ENCODE measurements at regions not wholly inside any gene's neighbourhood (a gene's known extent, or its start where the extent isn't known, plus 50 kb on each side); places are given as distances from the start of the nearest gene placed in this dataset.

- CTCF ChIA-PET = no interaction called here
- DNase-seq (ENCODE audit: low spot score) = peak; percentile 82
- no peaks in the 10 kb centered on the region for H3K36me3 ChIP-seq (ENCODE audit: insufficient read depth, low read length, poor library complexity, severe bottlenecking)
- H3K9me3 ChIP-seq (ENCODE audit: low read depth, low read length, poor library complexity, severe bottlenecking) = no peaks in the 10 kb centered on the region
- H3K27me3 ChIP-seq (replicated peaks; ENCODE audit: insufficient read depth, low read depth, low read length, poor library complexity) = no peaks in the 10 kb centered on the region
- POLR2A ChIA-PET (ENCODE audit: low non-redundant PET) = no interaction called here
- peaks cover 29% of the 10 kb centered on the region for H3K4me1 ChIP-seq (ENCODE audit: insufficient read depth, low read length, poor library complexity, severe bottlenecking)
- intact Hi-C loops (cut with micrococcal nuclease; ENCODE audit: unreplicated experiment) = loop anchor here (2.0 to 10.0 kb wide), 6 partner anchors 185 to 1972 kb away; no protein-coding TSS in a partner anchor
- H3K27ac ChIP-seq (ENCODE audit: low read depth, low read length, poor library complexity, severe bottlenecking) = peak overlapping the region; percentile 24
- TF ChIP-seq CTCF (conservative IDR thresholded peaks at IDR 0.05; ENCODE audit: low read depth, low read length) (peak; percentile 70), EZH2 (IDR thresholded peaks at IDR 0.05; ENCODE audit: borderline replicate concordance, low read depth, low read length, poor library complexity, severe bottlenecking) (no peak)
- no TSS peak for BruUV-seq (replicated peaks)
- no peak overlapping the region for H3K4me3 ChIP-seq (ENCODE audit: low read depth, low read length, poor library complexity, severe bottlenecking)
These were observed 141.0 kb upstream of the FAM47C start for GRCh38 chrX:36867143-36867542.

GRCh38 chrX:36868592-36868991 lies 139.6 kb upstream of the FAM47C start:
- CTCF ChIA-PET = no interaction called here
- Histone ChIP-seq H3K4me3 (ENCODE audit: low read depth, low read length, poor library complexity, severe bottlenecking) (no peak overlapping the region), H3K27ac (ENCODE audit: low read depth, low read length, poor library complexity, severe bottlenecking) (no peak overlapping the region), H3K9me3 (ENCODE audit: low read depth, low read length, poor library complexity, severe bottlenecking) (no peaks in the 10 kb centered on the region), H3K36me3 (ENCODE audit: insufficient read depth, low read length, poor library complexity, severe bottlenecking) (no peaks in the 10 kb centered on the region), H3K27me3 (replicated peaks; ENCODE audit: insufficient read depth, low read depth, low read length, poor library complexity) (no peaks in the 10 kb centered on the region), H3K4me1 (ENCODE audit: insufficient read depth, low read length, poor library complexity, severe bottlenecking) (peaks cover 22% of the 10 kb centered on the region)
- DNase-seq (ENCODE audit: low spot score) = peak; percentile 47
- no TSS peak for BruUV-seq (replicated peaks)
- no peak for TF ChIP-seq EZH2 (IDR thresholded peaks at IDR 0.05; ENCODE audit: borderline replicate concordance, low read depth, low read length, poor library complexity, severe bottlenecking)
- TF ChIP-seq CTCF (conservative IDR thresholded peaks at IDR 0.05; ENCODE audit: low read depth, low read length) = no peak
- intact Hi-C loops (cut with micrococcal nuclease; ENCODE audit: unreplicated experiment) = loop anchor here (5.0 to 10.0 kb wide), 3 partner anchors 186 to 1974 kb away; no protein-coding TSS in a partner anchor
- POLR2A ChIA-PET (ENCODE audit: low non-redundant PET) = no interaction called here

GRCh38 chrX:36869457-36869856 lies 138.7 kb upstream of the FAM47C start:
- Histone ChIP-seq H3K36me3 (ENCODE audit: insufficient read depth, low read length, poor library complexity, severe bottlenecking) (no peaks in the 10 kb centered on the region), H3K27me3 (replicated peaks; ENCODE audit: insufficient read depth, low read depth, low read length, poor library complexity) (no peaks in the 10 kb centered on the region), H3K4me3 (ENCODE audit: low read depth, low read length, poor library complexity, severe bottlenecking) (no peak overlapping the region), H3K9me3 (ENCODE audit: low read depth, low read length, poor library complexity, severe bottlenecking) (no peaks in the 10 kb centered on the region), H3K4me1 (ENCODE audit: insufficient read depth, low read length, poor library complexity, severe bottlenecking) (peaks cover 22% of the 10 kb centered on the region), H3K27ac (ENCODE audit: low read depth, low read length, poor library complexity, severe bottlenecking) (no peak overlapping the region)
- CTCF ChIA-PET = no interaction called here
- POLR2A ChIA-PET (ENCODE audit: low non-redundant PET) = no interaction called here
- intact Hi-C loops (cut with micrococcal nuclease; ENCODE audit: unreplicated experiment) = loop anchor here (5.0 to 10.0 kb wide), 3 partner anchors 187 to 1975 kb away; no protein-coding TSS in a partner anchor
- no peak for DNase-seq (ENCODE audit: low spot score)
- TF ChIP-seq EZH2 (IDR thresholded peaks at IDR 0.05; ENCODE audit: borderline replicate concordance, low read depth, low read length, poor library complexity, severe bottlenecking) = no peak
- no peak for TF ChIP-seq CTCF (conservative IDR thresholded peaks at IDR 0.05; ENCODE audit: low read depth, low read length)
- BruUV-seq (replicated peaks) = no TSS peak

All from A673 (cell line).